Colonic mucosa (tissue), 4 donors: ENCODE measurements at regions not wholly inside any gene's neighbourhood (a gene's known extent, or its start where the extent isn't known, plus 50 kb on each side); places are given as distances from the start of the nearest gene placed in this dataset.

ENCODE experiments used
- DNase-seq: peaks from one replicate; pipeline ENCODE4 v3.0.0-alpha.2; 2020
- H3K27ac ChIP-seq: fragments of 200-600 bp; one replicate; pipeline ENCODE4 v1.8.0; 2021
- H3K27me3 ChIP-seq: fragments of 200-600 bp; one replicate; pipeline ENCODE4 v1.8.0; 2021
- H3K36me3 ChIP-seq: fragments of 200-600 bp; one replicate; pipeline ENCODE4 v1.8.0; 2021
- H3K4me1 ChIP-seq: fragments of 200-600 bp; one replicate; pipeline ENCODE4 v1.8.0; 2021; ENCODE audit warnings: mild to moderate bottlenecking
- H3K4me3 ChIP-seq: fragments of 200-600 bp; one replicate; pipeline ENCODE4 v1.8.0; 2021
- H3K9ac ChIP-seq, 2 donors: one replicate each; pipeline ENCODE4 v1.7.0; 2013; ENCODE audit warnings: control low read depth in 2 of 2, low read depth in 2 of 2, low read length in 2 of 2
- H3K9me3 ChIP-seq: fragments of 200-600 bp; one replicate; pipeline ENCODE4 v1.8.0; 2021
- intact Hi-C: fragments of 100-400 bp; cut with DNase I; formaldehyde crosslinking; loops from one replicate; pipeline ENCODE4 v1.14.1; 2022
- TF ChIP-seq, protein P1 (sequence below): fragments of 200-600 bp; IDR thresholded peaks from one replicate; pipeline ENCODE4 v1.8.0; 2022; ENCODE audit warnings: antibody characterized with exemption, mild to moderate bottlenecking
- donor health status: healthy.
- donor health status: DM: no; HTN: no; CAD: no.
- donor health status: DM: no; HTN: no; CAD: no.

DNA sequence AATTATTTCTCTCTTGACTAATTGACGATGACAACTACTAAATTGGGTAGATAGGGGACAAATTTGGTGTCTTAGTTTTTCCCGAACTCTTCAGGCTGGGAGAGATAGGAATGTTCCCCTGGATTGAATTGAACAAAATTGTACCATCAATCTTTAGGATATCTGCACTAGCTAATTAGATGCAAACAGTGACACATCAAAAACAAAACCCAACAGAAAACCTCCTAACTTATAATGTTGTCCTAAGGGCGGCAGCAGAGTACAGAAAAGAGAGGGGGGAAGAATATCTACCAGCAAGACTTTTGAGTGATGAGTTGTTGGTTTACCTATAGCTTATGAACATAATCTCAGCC lies 342.9 kb downstream of the INSIG2 start:
- H3K36me3 ChIP-seq: no peaks in the 10 kb centered on the region
- intact Hi-C loops: no loop called here
- H3K4me1 ChIP-seq: no peaks in the 10 kb centered on the region
- no peak for DNase-seq
- TF ChIP-seq, protein P1, sequence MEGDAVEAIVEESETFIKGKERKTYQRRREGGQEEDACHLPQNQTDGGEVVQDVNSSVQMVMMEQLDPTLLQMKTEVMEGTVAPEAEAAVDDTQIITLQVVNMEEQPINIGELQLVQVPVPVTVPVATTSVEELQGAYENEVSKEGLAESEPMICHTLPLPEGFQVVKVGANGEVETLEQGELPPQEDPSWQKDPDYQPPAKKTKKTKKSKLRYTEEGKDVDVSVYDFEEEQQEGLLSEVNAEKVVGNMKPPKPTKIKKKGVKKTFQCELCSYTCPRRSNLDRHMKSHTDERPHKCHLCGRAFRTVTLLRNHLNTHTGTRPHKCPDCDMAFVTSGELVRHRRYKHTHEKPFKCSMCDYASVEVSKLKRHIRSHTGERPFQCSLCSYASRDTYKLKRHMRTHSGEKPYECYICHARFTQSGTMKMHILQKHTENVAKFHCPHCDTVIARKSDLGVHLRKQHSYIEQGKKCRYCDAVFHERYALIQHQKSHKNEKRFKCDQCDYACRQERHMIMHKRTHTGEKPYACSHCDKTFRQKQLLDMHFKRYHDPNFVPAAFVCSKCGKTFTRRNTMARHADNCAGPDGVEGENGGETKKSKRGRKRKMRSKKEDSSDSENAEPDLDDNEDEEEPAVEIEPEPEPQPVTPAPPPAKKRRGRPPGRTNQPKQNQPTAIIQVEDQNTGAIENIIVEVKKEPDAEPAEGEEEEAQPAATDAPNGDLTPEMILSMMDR: no peak
- H3K9ac ChIP-seq: no peak overlapping the region
- H3K4me3 ChIP-seq: no peak overlapping the region
- no peak overlapping the region for H3K27ac ChIP-seq
- no peaks in the 10 kb centered on the region for H3K27me3 ChIP-seq
- no peaks in the 10 kb centered on the region for H3K9me3 ChIP-seq

DNA sequence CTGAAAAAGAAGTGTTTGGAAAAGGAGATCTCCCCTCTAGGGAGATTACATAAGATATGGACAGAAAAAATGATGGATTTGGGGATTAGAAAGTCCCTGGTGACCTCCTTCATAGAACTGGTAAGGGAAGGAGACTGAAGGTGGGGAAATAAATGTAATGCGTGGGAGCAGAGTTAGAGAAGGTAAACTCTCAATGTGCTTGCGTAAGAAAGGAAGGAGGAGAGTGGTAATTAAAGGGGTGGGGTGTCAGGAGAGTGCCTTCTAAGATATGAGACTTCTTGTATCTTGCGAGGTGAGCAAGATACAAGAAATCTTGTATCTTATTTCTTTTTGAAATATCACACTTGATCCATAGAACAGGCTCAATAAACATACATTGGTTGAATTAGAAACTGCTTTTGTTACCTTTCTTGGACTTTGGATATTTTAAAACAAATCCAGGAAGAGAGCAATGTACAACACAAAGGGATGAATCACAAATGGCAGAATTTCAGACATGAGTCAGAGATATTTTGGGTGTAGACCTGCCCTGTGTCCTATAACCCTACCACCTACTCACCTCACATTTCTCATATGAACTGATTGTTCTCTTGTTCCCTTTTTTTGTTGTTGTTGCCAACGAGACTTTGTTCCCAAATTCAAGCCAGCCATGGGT lies 342.4 kb downstream of the INSIG2 start:
- Histone ChIP-seq H3K36me3 (no peaks in the 10 kb centered on the region), H3K27me3 (no peaks in the 10 kb centered on the region), H3K9ac (no peak overlapping the region), H3K4me1 (no peaks in the 10 kb centered on the region), H3K9me3 (no peaks in the 10 kb centered on the region), H3K27ac (no peak overlapping the region), H3K4me3 (no peak overlapping the region)
- TF ChIP-seq, protein P1: no peak
- intact Hi-C loops: no loop called here
- DNase-seq: no peak

DNA sequence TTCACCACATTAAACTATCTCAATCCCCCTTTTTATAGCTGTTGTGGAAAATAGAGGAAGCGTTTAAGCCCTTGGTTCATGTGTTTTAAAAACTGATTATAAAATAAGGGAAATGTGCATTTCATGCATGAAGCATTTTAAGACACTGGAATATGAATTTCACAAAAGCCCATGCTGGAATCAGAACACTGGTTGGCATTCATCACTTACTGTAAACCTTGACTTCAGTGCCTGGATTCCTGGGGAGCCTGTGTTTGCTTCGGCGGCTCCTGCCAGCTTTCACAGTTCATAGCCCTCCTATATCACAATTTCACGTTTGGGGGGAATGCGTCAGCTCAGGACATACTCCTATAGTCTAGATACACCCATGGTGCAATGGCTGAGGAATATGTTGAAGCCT lies 336.9 kb downstream of the INSIG2 start:
- H3K9ac ChIP-seq: no peak overlapping the region
- TF ChIP-seq, protein P1: no peak
- no peaks in the 10 kb centered on the region for H3K4me1 ChIP-seq
- DNase-seq: no peak
- H3K36me3 ChIP-seq: no peaks in the 10 kb centered on the region
- no peak overlapping the region for H3K4me3 ChIP-seq
- intact Hi-C loops: no loop called here
- no peak overlapping the region for H3K27ac ChIP-seq
- H3K27me3 ChIP-seq: no peaks in the 10 kb centered on the region
- no peaks in the 10 kb centered on the region for H3K9me3 ChIP-seq

DNA sequence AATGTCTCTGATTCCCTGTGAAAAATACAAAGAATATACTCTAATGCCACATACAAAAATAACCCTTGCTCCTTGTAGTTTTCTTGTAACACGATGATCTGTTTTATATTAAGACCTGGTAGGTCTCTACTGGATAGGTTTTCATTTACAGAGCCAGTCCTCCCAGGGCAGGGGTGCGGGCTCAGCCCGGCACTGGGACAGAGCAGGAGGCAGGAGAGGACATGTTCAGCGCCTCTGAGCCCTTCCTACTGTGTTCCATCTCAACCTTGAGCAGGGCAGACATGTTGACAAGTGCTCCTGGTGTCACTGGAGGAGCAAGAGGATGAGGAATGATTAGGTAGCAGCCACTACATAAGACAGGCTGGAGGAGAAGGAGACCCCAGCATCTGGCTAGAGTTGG lies 335.5 kb downstream of the INSIG2 start:
- DNase-seq: no peak
- H3K4me3 ChIP-seq: no peak overlapping the region
- H3K27ac ChIP-seq: no peak overlapping the region
- no peaks in the 10 kb centered on the region for H3K36me3 ChIP-seq
- TF ChIP-seq, protein P1: no peak
- no peaks in the 10 kb centered on the region for H3K9me3 ChIP-seq
- no peak overlapping the region for H3K9ac ChIP-seq
- intact Hi-C loops: no loop called here
- H3K4me1 ChIP-seq: no peaks in the 10 kb centered on the region
- no peaks in the 10 kb centered on the region for H3K27me3 ChIP-seq

DNA sequence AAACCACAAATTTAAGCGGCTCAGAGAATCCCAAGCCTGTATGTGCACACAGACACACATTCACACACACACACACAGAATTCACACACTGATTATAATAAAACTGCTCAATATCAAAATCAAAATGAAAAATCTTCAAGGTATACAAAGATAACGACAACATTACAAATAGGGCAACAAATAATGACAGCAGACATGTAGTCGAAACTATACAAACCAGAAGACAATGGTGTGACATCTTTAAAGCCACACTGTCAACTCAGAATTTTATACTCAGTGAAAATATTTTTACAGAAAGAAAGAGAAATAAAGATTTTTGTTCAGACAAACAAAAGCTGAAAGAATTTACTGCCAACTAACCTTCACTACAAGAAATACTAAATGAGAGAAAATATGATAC lies 333.4 kb downstream of the INSIG2 start:
- TF ChIP-seq, protein P1: no peak

More for the DNA sequence above, 333.4 kb downstream of the INSIG2 start:
- no peaks in the 10 kb centered on the region for H3K9me3 ChIP-seq
- no peak overlapping the region for H3K27ac ChIP-seq
- DNase-seq: no peak
- H3K36me3 ChIP-seq: no peaks in the 10 kb centered on the region
- H3K9ac ChIP-seq: no peak overlapping the region
- no peaks in the 10 kb centered on the region for H3K27me3 ChIP-seq
- intact Hi-C loops: no loop called here
- no peak overlapping the region for H3K4me3 ChIP-seq
- H3K4me1 ChIP-seq: no peaks in the 10 kb centered on the region
